Esophagus squamous epithelium (tissue), 4 donors: ENCODE measurements at regions not wholly inside any gene's neighbourhood (a gene's known extent, or its start where the extent isn't known, plus 50 kb on each side); places are given as distances from the start of the nearest gene placed in this dataset.

ENCODE experiments used
- POLR2A ChIP-seq, 4 donors: fragments of 450-650 bp; IDR thresholded peaks; one replicate each; pipeline ENCODE4 v1.6.1; 2017; ENCODE audit warnings: antibody characterized with exemption in 4 of 4, mild to moderate bottlenecking in 4 of 4, moderate library complexity in 3 of 4
- TF ChIP-seq, protein P1 (sequence below), 6 experiments: fragments of 450-650 bp in 4 of 6; fragments of 200-600 bp in 2 of 6; sonication (generic) in 2 of 6; IDR thresholded peaks; one replicate each; pipeline ENCODE4 v1.5.1; 2016 to 2019; ENCODE audit warnings: antibody characterized with exemption in 6 of 6, mild to moderate bottlenecking in 4 of 6, moderate library complexity in 4 of 6

DNA sequence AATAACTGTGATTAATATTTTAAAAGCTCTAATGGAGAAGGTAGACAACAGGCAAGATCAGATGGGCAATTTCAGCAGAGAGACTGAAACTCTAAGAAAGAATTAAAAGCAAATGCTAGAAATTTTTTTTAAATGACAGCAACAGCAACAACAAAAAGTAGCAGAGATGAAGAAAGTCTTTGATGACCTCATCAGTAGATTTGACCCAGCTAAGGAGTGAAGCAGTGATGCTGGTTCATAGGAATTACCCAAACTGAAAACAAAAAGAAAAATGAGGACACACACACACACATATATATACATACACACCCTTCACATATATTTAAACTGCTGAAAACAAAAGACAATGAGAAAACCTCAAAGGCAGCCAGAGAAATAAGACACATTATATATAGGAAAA is 197.6 kb upstream of the ARID1B start:
- TF ChIP-seq, protein P1, sequence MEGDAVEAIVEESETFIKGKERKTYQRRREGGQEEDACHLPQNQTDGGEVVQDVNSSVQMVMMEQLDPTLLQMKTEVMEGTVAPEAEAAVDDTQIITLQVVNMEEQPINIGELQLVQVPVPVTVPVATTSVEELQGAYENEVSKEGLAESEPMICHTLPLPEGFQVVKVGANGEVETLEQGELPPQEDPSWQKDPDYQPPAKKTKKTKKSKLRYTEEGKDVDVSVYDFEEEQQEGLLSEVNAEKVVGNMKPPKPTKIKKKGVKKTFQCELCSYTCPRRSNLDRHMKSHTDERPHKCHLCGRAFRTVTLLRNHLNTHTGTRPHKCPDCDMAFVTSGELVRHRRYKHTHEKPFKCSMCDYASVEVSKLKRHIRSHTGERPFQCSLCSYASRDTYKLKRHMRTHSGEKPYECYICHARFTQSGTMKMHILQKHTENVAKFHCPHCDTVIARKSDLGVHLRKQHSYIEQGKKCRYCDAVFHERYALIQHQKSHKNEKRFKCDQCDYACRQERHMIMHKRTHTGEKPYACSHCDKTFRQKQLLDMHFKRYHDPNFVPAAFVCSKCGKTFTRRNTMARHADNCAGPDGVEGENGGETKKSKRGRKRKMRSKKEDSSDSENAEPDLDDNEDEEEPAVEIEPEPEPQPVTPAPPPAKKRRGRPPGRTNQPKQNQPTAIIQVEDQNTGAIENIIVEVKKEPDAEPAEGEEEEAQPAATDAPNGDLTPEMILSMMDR (IDR thresholded peaks at IDR 0.05) = no peak
- no peak for TF ChIP-seq POLR2A (IDR thresholded peaks at IDR 0.05)
